ENCODE measurements at regions not wholly inside any gene's neighbourhood (a gene's known extent, or its start where the extent isn't known, plus 50 kb on each side); places are given as distances from the start of the nearest gene placed in this dataset.

- TF ChIP-seq CTCF (IDR thresholded peaks at IDR 0.05), result no peak
Observed at GRCh38 chr10:124150189-124150806, 56.9 kb upstream of the CHST15 start.

- no peak for TF ChIP-seq CTCF (IDR thresholded peaks at IDR 0.05)
Observed at GRCh38 chr10:124149189-124150042, 56.0 kb upstream of the CHST15 start.

- no peak for TF ChIP-seq CTCF (IDR thresholded peaks at IDR 0.05)
Observed at GRCh38 chr10:124146483-124146882, 53.1 kb upstream of the CHST15 start.

- no peak for TF ChIP-seq CTCF (IDR thresholded peaks at IDR 0.05)
Observed at GRCh38 chr10:124145109-124145870, 51.9 kb upstream of the CHST15 start.

GRCh38 chr10:124144536-124144935 is 51.1 kb upstream of the CHST15 start:
- no peak for TF ChIP-seq CTCF (IDR thresholded peaks at IDR 0.05)

GRCh38 chr10:124143721-124144120 is 50.3 kb upstream of the CHST15 start:
- TF ChIP-seq CTCF (IDR thresholded peaks at IDR 0.05), result no peak
